ENCODE measurements at regions not wholly inside any gene's neighbourhood (a gene's known extent, or its start where the extent isn't known, plus 50 kb on each side); places are given as distances from the start of the nearest gene placed in this dataset.

GRCh38 chrX:147779173-147779572 is 132.5 kb upstream of the FMR1 start:
- TF ChIP-seq POLR2A (IDR thresholded peaks at IDR 0.05) = no peak
- TF ChIP-seq, protein P1, sequence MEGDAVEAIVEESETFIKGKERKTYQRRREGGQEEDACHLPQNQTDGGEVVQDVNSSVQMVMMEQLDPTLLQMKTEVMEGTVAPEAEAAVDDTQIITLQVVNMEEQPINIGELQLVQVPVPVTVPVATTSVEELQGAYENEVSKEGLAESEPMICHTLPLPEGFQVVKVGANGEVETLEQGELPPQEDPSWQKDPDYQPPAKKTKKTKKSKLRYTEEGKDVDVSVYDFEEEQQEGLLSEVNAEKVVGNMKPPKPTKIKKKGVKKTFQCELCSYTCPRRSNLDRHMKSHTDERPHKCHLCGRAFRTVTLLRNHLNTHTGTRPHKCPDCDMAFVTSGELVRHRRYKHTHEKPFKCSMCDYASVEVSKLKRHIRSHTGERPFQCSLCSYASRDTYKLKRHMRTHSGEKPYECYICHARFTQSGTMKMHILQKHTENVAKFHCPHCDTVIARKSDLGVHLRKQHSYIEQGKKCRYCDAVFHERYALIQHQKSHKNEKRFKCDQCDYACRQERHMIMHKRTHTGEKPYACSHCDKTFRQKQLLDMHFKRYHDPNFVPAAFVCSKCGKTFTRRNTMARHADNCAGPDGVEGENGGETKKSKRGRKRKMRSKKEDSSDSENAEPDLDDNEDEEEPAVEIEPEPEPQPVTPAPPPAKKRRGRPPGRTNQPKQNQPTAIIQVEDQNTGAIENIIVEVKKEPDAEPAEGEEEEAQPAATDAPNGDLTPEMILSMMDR (IDR thresholded peaks at IDR 0.05) = no peak

All from uterus (tissue), 2 donors.